ENCODE measurements at regions not wholly inside any gene's neighbourhood (a gene's known extent, or its start where the extent isn't known, plus 50 kb on each side); places are given as distances from the start of the nearest gene placed in this dataset.

DNA sequence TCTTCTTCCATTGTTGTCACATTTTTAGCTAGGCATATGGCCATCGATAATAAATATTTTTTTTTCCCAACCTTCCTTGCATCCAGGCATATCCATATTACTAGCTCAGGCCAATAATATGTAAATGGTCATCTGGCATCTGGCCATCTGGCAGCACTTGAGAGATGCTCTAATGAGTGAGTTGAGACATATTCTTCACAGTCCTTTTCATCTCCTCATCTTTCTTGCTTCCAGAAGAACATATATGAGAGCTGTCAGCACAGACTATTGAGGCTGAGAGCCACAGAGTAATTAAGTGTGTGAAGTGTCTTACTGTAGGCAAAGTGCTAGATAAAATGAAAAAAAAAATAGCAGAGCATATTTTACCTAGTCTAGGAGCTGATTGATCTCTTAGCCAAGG is 628.4 kb upstream of the TMPRSS15 start:
- Histone ChIP-seq H3K4me1 (ENCODE audit: control insufficient read depth in 2 of 2, insufficient read depth in 2 of 2, low read length in 2 of 2) (no peaks in the 10 kb centered on the region), H3K27ac (ENCODE audit: low read depth, low read length) (no peak overlapping the region), H3K9me3 (ENCODE audit: control insufficient read depth in 2 of 3, low read length in 3 of 3) (no peaks in the 10 kb centered on the region), H3K27me3 (ENCODE audit: control insufficient read depth in 2 of 2, insufficient read depth in 2 of 2, low read length in 2 of 2) (no peaks in the 10 kb centered on the region), H3K36me3 (ENCODE audit: control insufficient read depth in 2 of 3, insufficient read depth in 3 of 3, low read length in 3 of 3) (no peaks in the 10 kb centered on the region), H3K4me3 (ENCODE audit: low read length) (no peak overlapping the region)
- no peak for ATAC-seq
- no peak for DNase-seq
- no peaks in the 10 kb centered on the region for H3K4me1 Mint-ChIP-seq
- no peaks in the 10 kb centered on the region for H3K36me3 Mint-ChIP-seq
- CTCF ChIA-PET: no interaction called here
- no peak overlapping the region for H3K4me3 Mint-ChIP-seq
- no peaks in the 10 kb centered on the region for H3K27me3 Mint-ChIP-seq
- POLR2A ChIA-PET: no interaction called here
- no peak overlapping the region for H3K27ac Mint-ChIP-seq
- intact Hi-C loops (cut with micrococcal nuclease): no loop called here
- peaks cover 4 to 35% (median 11%) of the 10 kb centered on the region in 11 donors for H3K9me3 Mint-ChIP-seq

DNA sequence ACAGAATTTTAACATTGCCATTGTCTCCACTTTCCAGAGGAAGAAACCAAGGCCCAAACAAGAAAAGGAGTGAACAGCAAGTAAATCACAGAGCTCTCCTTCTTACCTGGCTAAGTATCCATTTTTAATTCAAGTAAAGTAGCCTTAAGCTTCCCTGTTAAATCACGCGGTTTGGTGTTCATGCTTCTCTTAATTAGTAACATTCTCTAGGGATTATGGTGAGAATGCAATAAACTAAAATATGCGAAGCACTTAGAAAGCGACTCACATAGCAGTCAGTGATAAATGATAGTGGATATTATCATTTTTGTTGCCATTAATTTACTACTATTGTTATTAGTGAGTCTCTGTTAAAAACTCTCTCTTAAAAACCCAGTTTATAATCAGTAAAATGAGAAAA is 630.5 kb upstream of the TMPRSS15 start:
- DNase-seq (no peak), ATAC-seq (no peak)
- Mint-ChIP-seq H3K4me1 (no peaks in the 10 kb centered on the region), H3K27ac (no peak overlapping the region), H3K27me3 (no peaks in the 10 kb centered on the region), H3K36me3 (no peaks in the 10 kb centered on the region), H3K4me3 (no peak overlapping the region), H3K9me3 (peaks cover 4 to 42% (median 11%) of the 10 kb centered on the region in 11 donors)
- Histone ChIP-seq H3K9me3 (ENCODE audit: control insufficient read depth in 2 of 3, low read length in 3 of 3) (no peaks in the 10 kb centered on the region), H3K27ac (ENCODE audit: low read depth, low read length) (no peak overlapping the region), H3K4me3 (ENCODE audit: low read length) (no peak overlapping the region), H3K27me3 (ENCODE audit: control insufficient read depth in 2 of 2, insufficient read depth in 2 of 2, low read length in 2 of 2) (no peaks in the 10 kb centered on the region), H3K4me1 (ENCODE audit: control insufficient read depth in 2 of 2, insufficient read depth in 2 of 2, low read length in 2 of 2) (no peaks in the 10 kb centered on the region), H3K36me3 (ENCODE audit: control insufficient read depth in 2 of 3, insufficient read depth in 3 of 3, low read length in 3 of 3) (no peaks in the 10 kb centered on the region)
- ChIA-PET POLR2A (no interaction called here), CTCF (no interaction called here)
- intact Hi-C loops (cut with micrococcal nuclease): no loop called here

DNA sequence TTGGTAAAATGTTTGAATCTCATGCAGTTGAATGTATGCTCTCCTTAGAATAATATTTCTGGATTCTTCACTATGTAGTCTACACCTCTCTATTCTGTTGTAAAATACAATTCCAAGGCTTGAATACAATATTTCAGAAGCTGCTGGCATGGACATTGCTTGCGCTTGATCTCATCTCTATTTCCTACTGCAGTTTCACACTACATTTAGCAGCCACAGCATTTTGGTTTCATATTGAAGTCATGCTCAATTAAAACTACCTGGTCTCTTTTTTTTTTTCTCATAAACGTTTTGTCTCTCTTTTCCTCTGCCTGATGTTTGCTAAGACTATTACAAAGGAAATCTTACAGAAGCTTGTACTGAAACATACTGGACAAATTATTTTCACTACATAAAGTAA is 631.0 kb upstream of the TMPRSS15 start:
- Histone ChIP-seq H3K4me1 (ENCODE audit: control insufficient read depth in 2 of 2, insufficient read depth in 2 of 2, low read length in 2 of 2) (no peaks in the 10 kb centered on the region), H3K27me3 (ENCODE audit: control insufficient read depth in 2 of 2, insufficient read depth in 2 of 2, low read length in 2 of 2) (no peaks in the 10 kb centered on the region), H3K36me3 (ENCODE audit: control insufficient read depth in 2 of 3, insufficient read depth in 3 of 3, low read length in 3 of 3) (no peaks in the 10 kb centered on the region), H3K4me3 (ENCODE audit: low read length) (no peak overlapping the region), H3K27ac (ENCODE audit: low read depth, low read length) (no peak overlapping the region), H3K9me3 (ENCODE audit: control insufficient read depth in 2 of 3, low read length in 3 of 3) (no peaks in the 10 kb centered on the region)
- ATAC-seq: no peak
- no peak overlapping the region for H3K27ac Mint-ChIP-seq
- ChIA-PET POLR2A (no interaction called here), CTCF (no interaction called here)
- no peak for DNase-seq
- H3K4me3 Mint-ChIP-seq: no peak overlapping the region
- no peaks in the 10 kb centered on the region for H3K36me3 Mint-ChIP-seq
- H3K9me3 Mint-ChIP-seq: peaks cover 0 to 37% (median 8%) of the 10 kb centered on the region in 11 donors
- intact Hi-C loops (cut with micrococcal nuclease): no loop called here
- no peaks in the 10 kb centered on the region for H3K4me1 Mint-ChIP-seq
- no peaks in the 10 kb centered on the region for H3K27me3 Mint-ChIP-seq

- intact Hi-C loops (cut with micrococcal nuclease): no loop called here
- H3K36me3 ChIP-seq (ENCODE audit: control insufficient read depth in 2 of 3, insufficient read depth in 3 of 3, low read length in 3 of 3): no peaks in the 10 kb centered on the region
- ATAC-seq (no peak), DNase-seq (no peak)
- no peaks in the 10 kb centered on the region for H3K9me3 ChIP-seq (ENCODE audit: control insufficient read depth in 2 of 3, low read length in 3 of 3)
- H3K4me1 ChIP-seq (ENCODE audit: control insufficient read depth in 2 of 2, insufficient read depth in 2 of 2, low read length in 2 of 2): no peaks in the 10 kb centered on the region
- ChIA-PET POLR2A (no interaction called here), CTCF (no interaction called here)
- Mint-ChIP-seq H3K4me3 (no peak overlapping the region), H3K27me3 (no peaks in the 10 kb centered on the region), H3K9me3 (peaks cover 0 to 29% (median 8%) of the 10 kb centered on the region in 11 donors), H3K27ac (no peak overlapping the region), H3K4me1 (no peaks in the 10 kb centered on the region), H3K36me3 (peaks cover 0 to under 1% (median 0%) of the 10 kb centered on the region in 5 donors)
- no peak overlapping the region for H3K27ac ChIP-seq (ENCODE audit: low read depth, low read length)
- no peaks in the 10 kb centered on the region for H3K27me3 ChIP-seq (ENCODE audit: control insufficient read depth in 2 of 2, insufficient read depth in 2 of 2, low read length in 2 of 2)
- no peak overlapping the region for H3K4me3 ChIP-seq (ENCODE audit: low read length)
Measured at GRCh38 chr21:19045876-19046275, 642.3 kb upstream of the TMPRSS15 start.

DNA sequence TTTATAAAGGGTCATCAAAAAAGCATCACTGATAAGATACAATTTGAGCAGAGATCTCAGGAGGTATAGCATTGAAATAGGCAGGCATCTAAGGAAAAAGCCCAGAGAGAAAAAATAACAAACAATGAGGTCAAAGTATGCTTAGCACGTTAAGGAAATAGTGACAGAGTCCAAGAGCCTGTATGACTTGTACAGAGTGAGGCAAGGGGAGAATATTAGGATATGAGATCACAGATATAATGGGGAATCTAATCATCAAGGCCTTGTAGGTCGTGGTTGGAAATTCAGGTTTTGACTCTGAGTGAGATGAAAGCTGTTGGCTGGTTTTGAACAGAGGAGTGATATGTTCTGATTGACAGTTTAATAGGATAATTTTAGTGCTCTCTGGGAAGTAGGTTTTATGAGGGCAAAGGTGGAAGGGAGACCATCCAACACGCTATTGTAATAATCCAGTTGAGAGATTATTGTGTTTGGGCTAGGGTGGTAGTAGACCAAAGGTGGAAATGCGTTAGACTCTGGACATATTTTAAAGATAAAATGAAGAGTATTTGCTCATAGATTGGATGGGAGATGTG is 644.6 kb upstream of the TMPRSS15 start:
- H3K36me3 Mint-ChIP-seq: no peaks in the 10 kb centered on the region
- Histone ChIP-seq H3K4me1 (ENCODE audit: control insufficient read depth in 2 of 2, insufficient read depth in 2 of 2, low read length in 2 of 2) (no peaks in the 10 kb centered on the region), H3K4me3 (ENCODE audit: low read length) (no peak overlapping the region), H3K27ac (ENCODE audit: low read depth, low read length) (no peak overlapping the region), H3K9me3 (ENCODE audit: control insufficient read depth in 2 of 3, low read length in 3 of 3) (no peaks in the 10 kb centered on the region), H3K27me3 (ENCODE audit: control insufficient read depth in 2 of 2, insufficient read depth in 2 of 2, low read length in 2 of 2) (no peaks in the 10 kb centered on the region), H3K36me3 (ENCODE audit: control insufficient read depth in 2 of 3, insufficient read depth in 3 of 3, low read length in 3 of 3) (no peaks in the 10 kb centered on the region)
- no peaks in the 10 kb centered on the region for H3K4me1 Mint-ChIP-seq
- H3K27me3 Mint-ChIP-seq: no peaks in the 10 kb centered on the region
- ATAC-seq (no peak), DNase-seq (no peak)
- no peak overlapping the region for H3K27ac Mint-ChIP-seq
- intact Hi-C loops (cut with micrococcal nuclease): no loop called here
- no peak overlapping the region for H3K4me3 Mint-ChIP-seq
- ChIA-PET POLR2A (no interaction called here), CTCF (no interaction called here)
- peaks cover 0 to 34% (median 7%) of the 10 kb centered on the region in 11 donors for H3K9me3 Mint-ChIP-seq

DNA sequence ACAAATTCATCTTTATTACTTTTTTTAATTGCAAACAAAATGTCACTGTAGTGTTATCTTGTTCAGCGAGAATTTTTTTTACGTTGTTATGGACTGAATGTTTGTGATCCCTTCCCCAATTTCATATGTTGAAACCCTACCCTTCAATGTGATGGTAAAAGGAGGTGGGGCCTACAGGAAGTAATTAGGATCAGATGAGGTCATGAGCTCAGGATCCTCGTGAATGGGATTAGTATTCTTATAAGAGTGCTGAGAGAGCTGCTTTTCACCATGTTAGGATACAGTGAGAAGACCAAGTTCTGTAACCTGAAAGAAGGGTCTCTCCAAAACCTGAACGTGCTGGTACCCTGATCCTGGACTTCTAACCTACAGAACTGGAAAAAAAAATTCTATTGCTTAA is 646.0 kb upstream of the TMPRSS15 start:
- H3K27me3 Mint-ChIP-seq: no peaks in the 10 kb centered on the region

GRCh38 chr21:19065164-19065563 is 661.6 kb upstream of the TMPRSS15 start:
- CTCF ChIA-PET: no interaction called here
- Histone ChIP-seq H3K27ac (ENCODE audit: low read depth, low read length) (no peak overlapping the region), H3K9me3 (ENCODE audit: control insufficient read depth in 2 of 3, low read length in 3 of 3) (no peaks in the 10 kb centered on the region), H3K36me3 (ENCODE audit: control insufficient read depth in 2 of 3, insufficient read depth in 3 of 3, low read length in 3 of 3) (no peaks in the 10 kb centered on the region), H3K4me1 (ENCODE audit: control insufficient read depth in 2 of 2, insufficient read depth in 2 of 2, low read length in 2 of 2) (no peaks in the 10 kb centered on the region), H3K4me3 (ENCODE audit: low read length) (no peak overlapping the region), H3K27me3 (ENCODE audit: control insufficient read depth in 2 of 2, insufficient read depth in 2 of 2, low read length in 2 of 2) (no peaks in the 10 kb centered on the region)
- H3K27me3 Mint-ChIP-seq: no peaks in the 10 kb centered on the region
- ATAC-seq (no peak), DNase-seq (no peak)
- H3K9me3 Mint-ChIP-seq: peaks cover 0 to 16% (median 5%) of the 10 kb centered on the region in 11 donors
- POLR2A ChIA-PET: no interaction called here
- no peaks in the 10 kb centered on the region for H3K36me3 Mint-ChIP-seq
- no peak overlapping the region for H3K4me3 Mint-ChIP-seq
- no peak overlapping the region for H3K27ac Mint-ChIP-seq
- intact Hi-C loops (cut with micrococcal nuclease): no loop called here
- H3K4me1 Mint-ChIP-seq: no peaks in the 10 kb centered on the region

More for the DNA sequence above, 646.0 kb upstream of the TMPRSS15 start:
- Mint-ChIP-seq H3K27ac (no peak overlapping the region), H3K36me3 (no peaks in the 10 kb centered on the region), H3K4me1 (no peaks in the 10 kb centered on the region), H3K4me3 (no peak overlapping the region), H3K9me3 (peaks cover 0 to 32% (median 8%) of the 10 kb centered on the region in 11 donors)
- Histone ChIP-seq H3K27me3 (ENCODE audit: control insufficient read depth in 2 of 2, insufficient read depth in 2 of 2, low read length in 2 of 2) (no peaks in the 10 kb centered on the region), H3K36me3 (ENCODE audit: control insufficient read depth in 2 of 3, insufficient read depth in 3 of 3, low read length in 3 of 3) (no peaks in the 10 kb centered on the region), H3K4me3 (ENCODE audit: low read length) (no peak overlapping the region), H3K27ac (ENCODE audit: low read depth, low read length) (no peak overlapping the region), H3K4me1 (ENCODE audit: control insufficient read depth in 2 of 2, insufficient read depth in 2 of 2, low read length in 2 of 2) (no peaks in the 10 kb centered on the region), H3K9me3 (ENCODE audit: control insufficient read depth in 2 of 3, low read length in 3 of 3) (no peaks in the 10 kb centered on the region)
- CTCF ChIA-PET: no interaction called here
- DNase-seq (no peak), ATAC-seq (no peak)
- POLR2A ChIA-PET: no interaction called here
- intact Hi-C loops (cut with micrococcal nuclease): no loop called here
